ENCODE measurements at regions not wholly inside any gene's neighbourhood (a gene's known extent, or its start where the extent isn't known, plus 50 kb on each side); places are given as distances from the start of the nearest gene placed in this dataset.
"Not testable (repeated sequence)": the region's sequence is repeated elsewhere in the genome, so short reads cannot be mapped to it uniquely, and the experiment has no call there.

- no peak for DNase-seq
These were observed 100.9 kb downstream of the NAV1 start for GRCh38 chr1:201639826-201640225.

GRCh38 chr1:201640624-201641023 is 101.7 kb downstream of the NAV1 start:
- DNase-seq: no peak

DNA sequence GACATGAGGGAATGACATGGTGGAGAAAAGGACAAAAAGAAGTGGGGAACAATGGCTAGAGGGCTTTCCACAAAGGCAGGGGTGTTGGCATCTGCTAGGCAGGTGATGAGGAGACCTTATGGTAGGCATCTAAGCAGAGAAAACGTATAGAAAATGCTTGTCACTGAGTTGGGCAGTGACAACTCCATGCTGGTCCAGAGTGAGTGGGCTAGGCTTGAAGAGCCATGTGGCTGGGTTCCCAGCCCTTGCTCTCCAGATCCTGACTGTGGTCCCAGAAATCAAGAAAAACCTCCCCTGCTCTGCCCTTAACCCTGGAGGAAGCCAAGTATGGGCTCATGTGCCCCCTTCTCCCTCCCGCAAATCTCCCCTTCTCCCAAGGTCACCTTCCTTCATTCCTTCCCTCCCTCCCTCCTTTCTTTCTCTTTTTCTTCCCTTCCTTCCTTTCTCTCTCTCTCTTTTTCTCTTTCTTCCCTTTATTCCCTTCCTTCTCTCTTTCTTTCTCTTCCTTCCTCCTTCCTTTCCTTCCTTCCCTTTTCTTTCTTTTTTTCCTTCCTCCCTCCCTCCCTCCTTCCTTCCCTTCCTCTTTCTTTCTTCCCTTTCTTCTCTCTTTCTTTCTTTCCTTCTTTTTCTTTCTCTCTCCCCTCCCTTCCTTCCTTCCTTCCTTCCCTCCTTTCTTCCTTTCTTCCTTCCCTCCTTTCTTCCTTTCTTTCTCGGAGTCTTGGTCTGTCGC is 102.8 kb downstream of the NAV1 start:
- no peak for DNase-seq

GRCh38 chr1:201643835-201644104 is 104.8 kb downstream of the NAV1 start:
- DNase-seq: peak; percentile 8

DNA sequence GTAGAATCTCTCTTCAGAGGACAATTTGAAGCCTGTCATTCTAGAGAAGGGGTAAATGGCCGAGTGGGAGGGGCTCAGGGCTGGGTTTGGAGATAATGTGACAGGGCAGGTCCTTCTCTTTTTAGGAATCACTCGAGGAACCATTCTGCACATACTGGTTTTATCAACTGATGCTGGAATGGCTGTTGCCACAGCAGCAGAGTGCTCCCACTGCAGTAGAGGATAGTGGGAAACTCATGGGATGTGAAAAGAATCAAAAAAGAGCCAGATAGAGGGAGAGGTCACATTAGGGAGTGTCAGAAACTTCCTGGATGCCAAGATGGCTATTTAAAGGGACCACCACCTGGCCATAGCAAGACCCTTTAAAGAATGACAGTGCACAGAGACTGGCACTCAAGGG is 105.3 kb downstream of the NAV1 start:
- no peak for DNase-seq

DNA sequence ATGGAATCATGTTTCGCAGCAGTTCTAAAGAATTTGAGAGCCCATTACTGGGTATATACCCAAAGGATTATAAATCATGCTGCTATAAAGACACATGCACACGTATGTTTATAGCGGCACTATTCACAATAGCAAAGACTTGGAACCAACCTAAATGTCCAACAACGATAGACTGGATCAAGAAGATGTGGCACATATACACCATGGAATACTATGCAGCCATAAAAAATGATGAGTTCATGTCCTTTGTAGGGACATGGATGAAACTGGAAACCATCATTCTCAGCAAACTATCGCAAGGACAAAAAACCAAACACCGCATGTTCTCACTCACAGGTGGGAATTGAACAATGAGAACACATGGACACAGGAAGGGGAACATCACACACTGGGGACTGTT is 106.1 kb downstream of the NAV1 start:
- not testable (repeated sequence) for DNase-seq

GRCh38 chr1:201645956-201646355 is 107.0 kb downstream of the NAV1 start:
- DNase-seq: no peak

DNA sequence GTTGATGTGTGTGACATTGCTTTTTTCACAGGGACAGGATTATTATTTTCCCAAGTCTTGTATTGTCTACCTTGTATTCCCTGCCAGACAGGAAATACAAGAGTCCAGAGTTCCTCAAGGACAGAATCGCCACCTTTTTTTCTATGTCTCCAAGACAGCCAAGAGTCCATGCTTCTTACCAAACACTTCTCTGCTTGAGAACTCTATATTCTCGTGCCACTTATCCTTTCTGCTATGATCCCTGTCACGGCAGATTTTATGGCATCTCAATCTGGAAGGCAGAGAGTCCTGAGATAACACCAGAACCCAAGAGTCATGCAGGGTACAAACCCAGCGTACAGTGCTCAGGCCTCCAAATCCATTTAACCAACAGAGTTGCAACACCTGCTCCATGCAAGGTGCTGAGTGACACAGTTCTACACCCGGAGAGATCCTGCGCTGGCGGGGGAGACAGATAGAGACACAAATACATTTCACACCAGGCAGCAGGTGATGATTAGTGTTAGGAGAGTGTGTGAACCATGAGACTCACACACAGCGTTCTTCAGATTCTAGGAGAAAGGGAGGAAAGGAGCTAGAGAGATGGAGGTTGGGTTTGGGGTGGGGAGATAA is 107.6 kb downstream of the NAV1 start:
- no peak for DNase-seq

DNA sequence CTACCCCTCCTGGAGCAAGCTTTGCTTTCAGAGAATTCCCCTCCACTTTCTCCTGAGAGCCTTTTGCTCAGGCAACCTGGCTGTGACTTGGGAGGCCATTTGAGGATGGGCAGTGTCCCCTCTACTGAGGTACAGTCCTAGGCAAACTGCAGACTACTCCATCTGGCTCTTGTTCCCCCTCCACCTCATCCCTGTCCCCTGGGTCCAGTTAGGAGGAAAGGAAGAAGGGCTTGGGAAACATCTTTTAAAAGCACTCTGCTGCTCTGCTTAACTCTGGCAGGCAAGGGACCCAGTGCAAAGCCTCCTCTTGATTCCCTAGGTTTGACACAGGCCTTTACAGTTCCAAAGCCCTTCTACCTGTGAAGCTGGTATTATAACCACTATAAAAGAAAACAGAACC is 108.2 kb downstream of the NAV1 start:
- DNase-seq: no peak

DNA sequence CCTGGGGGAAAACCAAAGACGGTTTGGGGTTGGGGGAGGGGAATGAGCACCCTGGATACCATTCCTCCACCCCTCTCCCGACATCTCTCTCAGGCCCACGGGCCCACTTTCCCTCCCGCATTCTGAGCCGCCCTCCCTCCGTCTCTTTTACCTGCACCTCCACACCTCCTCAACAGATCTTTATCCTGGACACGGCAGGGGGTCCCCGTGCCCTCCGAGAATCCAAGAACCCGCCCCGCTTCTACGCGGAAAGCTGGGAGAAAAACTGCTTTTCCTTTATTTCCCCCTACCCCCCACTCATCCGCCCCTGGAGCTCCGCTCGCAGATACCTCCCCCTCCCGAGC is 108.8 kb downstream of the NAV1 start:
- DNase-seq: no peak

DNA sequence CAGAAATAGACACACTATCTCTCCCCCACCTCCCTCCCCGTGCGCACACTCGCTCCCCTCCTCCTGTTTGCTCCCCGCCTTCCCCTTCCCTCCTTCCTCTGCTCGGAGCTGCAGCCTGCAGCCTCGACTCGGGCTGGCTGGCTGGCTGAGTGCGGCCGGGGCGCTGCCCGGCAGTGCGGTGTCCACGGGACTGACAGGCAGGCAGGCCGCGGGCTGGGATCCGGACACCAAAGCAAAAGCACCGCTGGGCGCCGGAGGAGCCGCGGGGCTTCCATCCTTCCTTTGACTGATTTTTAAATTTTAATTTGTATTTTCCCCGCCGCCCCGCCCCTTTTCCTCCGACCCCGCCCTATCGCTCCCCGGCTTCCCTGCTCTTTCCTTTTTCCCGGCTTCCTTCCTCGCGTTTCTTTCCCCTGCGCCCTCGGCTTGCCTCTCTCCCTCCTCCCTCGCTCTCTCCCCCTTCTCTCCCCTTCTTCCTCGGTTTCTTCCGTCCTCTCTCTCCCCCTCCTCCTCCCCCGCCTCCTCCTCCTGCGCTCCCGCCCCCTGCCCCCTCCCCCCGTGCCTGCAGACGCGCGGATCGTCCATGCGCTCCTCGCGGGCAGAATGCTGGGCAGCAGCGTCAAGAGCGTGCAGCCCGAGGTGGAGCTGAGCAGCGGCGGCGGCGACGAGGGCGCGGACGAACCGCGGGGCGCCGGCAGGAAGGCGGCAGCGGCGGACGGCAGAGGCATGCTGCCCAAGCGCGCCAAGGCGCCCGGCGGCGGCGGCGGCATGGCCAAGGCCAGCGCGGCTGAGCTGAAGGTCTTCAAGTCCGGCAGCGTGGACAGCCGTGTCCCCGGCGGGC is 109.4 kb downstream of the NAV1 start:
- peak; percentile 65 for DNase-seq

GRCh38 chr1:201648907-201649721 is 110.2 kb downstream of the NAV1 start:
- DNase-seq: peak; percentile 50

GRCh38 chr1:201649761-201650622 is 111.1 kb downstream of the NAV1 start:
- peak; percentile 78 for DNase-seq

- DNase-seq: no peak
These were observed 111.7 kb downstream of the NAV1 start for GRCh38 chr1:201650623-201650933.

DNA sequence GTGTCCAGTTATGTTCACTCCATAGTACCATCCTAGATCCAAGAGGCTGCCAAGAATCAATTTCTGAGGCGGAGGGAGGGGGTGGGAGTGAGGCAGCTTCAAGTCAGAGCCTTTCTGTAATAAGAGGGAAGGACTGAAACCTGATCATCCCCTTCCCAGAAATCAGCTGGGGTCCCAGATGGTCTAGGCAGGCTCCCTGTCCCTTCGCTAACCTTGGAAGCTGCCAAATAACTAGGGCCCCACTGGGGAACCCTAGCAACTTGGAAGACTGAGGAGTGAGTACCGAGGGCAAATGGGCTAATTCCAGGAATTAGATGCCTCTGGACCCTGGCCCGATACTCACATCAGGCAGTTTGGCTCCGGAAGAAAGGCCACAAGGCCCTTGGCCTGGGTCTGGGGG is 113.3 kb downstream of the NAV1 start:
- DNase-seq: peak; percentile 93

- no peak for DNase-seq
These were observed 114.3 kb downstream of the NAV1 start for GRCh38 chr1:201653233-201653632.

- no peak for DNase-seq
These were observed 115.0 kb downstream of the NAV1 start for GRCh38 chr1:201653883-201654282.

- no peak for DNase-seq
These were observed 116.3 kb downstream of the NAV1 start for GRCh38 chr1:201655243-201655642.

- DNase-seq: no peak
These were observed 117.0 kb downstream of the NAV1 start for GRCh38 chr1:201655910-201656309.

DNA sequence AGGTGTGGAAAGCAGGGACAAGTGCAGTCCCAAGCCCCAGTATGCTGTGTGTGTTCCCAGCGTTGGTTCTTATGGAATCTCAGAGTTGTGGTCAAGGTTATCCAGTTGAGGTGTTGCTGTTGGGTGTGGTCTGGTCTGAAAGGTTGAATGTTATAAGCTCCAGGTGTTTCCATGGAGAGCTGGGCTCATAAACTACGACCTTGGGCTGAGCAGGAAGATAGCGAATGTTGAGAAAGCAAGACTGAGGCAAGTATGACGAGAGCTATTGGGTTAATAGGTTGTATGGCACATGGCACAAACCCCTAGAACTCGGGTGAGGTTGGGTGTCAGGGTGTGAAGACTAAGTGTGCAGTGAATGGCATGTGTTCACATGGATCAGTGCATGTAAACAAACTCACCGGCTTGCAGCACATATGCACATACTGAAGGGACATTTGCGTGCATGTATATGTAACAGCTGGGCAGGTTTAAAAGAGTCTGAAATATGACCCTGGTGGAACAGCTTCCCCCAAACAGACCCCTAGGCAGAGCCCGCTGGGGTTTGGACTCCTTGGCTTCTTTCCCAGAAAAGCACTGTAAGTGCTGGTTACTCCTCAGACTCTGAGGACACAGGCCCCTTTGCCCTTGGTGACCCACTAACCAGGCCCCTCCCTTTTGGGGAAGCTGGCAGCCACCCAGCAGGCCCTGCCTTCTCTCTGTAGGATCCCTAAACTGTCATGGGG is 117.5 kb downstream of the NAV1 start:
- peak; percentile 98 for DNase-seq

- peak; percentile 68 for DNase-seq
These were observed 120.6 kb downstream of the NAV1 start for GRCh38 chr1:201659572-201659971.

All from NCI-H2171 treated with DMSO at 0.1 percent for 48 hours (cell line).